HEK293 (cell line): ENCODE measurements at regions not wholly inside any gene's neighbourhood (a gene's known extent, or its start where the extent isn't known, plus 50 kb on each side); places are given as distances from the start of the nearest gene placed in this dataset.
A peak's percentile ranks its signal among the peaks of the same experiment; 100 is the strongest.

Source experiments
- CTCF ChIA-PET: fragments of 350-600 bp; formaldehyde crosslinking; extraction: SDS; loops from one replicate; lab custom pipeline; 2021; ENCODE audit warnings: antibody characterized with exemption; lab: Yijun Ruan, JAX
- POLR2A ChIA-PET: fragments of 300-600 bp; formaldehyde crosslinking; extraction: SDS; loops from one replicate; lab custom pipeline; 2020; ENCODE audit warnings: antibody characterized with exemption, inconsistent platforms; lab: Yijun Ruan, JAX
- H3K27ac ChIP-seq: fragments of 200-500 bp; sonication (Bioruptor generic); 2 replicates; pipeline ENCODE4 v1.5.1; 2014; ENCODE audit warnings: low read depth, low read length, control low read depth, inconsistent platforms; ENCODE audit errors: extremely low read depth
- H3K36me3 ChIP-seq, 2 experiments: fragments of 200-500 bp in 1 of 2; sonication (Bioruptor generic) in 1 of 2; 1 replicate in 1 of 2; 2 replicates in 1 of 2; pipeline ENCODE4 v1.5.1; 2014 to 2017; ENCODE audit warnings: inconsistent platforms in 2 of 2, low read length in 2 of 2; ENCODE audit not compliant: control insufficient read depth in 2 of 2, insufficient read depth in 1 of 2
- H3K4me1 ChIP-seq: fragments of 200-500 bp; sonication (Bioruptor generic); 2 replicates; pipeline ENCODE4 v1.5.1; 2014; ENCODE audit warnings: mild to moderate bottlenecking, low read length, inconsistent platforms; ENCODE audit not compliant: control insufficient read depth, insufficient read depth
- H3K4me3 ChIP-seq: 2 replicates; pipeline ENCODE4 v1.5.1; 2011; ENCODE audit warnings: low read depth, mild to moderate bottlenecking, control low read depth, low read length, moderate library complexity
- H3K9me3 ChIP-seq: fragments of 200-500 bp; sonication (Bioruptor generic); 2 replicates; pipeline ENCODE4 v1.5.1; 2014; ENCODE audit warnings: low read depth, low read length, inconsistent platforms; ENCODE audit not compliant: control insufficient read depth, insufficient read depth
- BCL11A ChIP-seq: fragments of 450-650 bp; formaldehyde crosslinking; IDR thresholded peaks from 2 replicates; pipeline ENCODE4 v1.5.1; 2016; ENCODE audit warnings: low read depth, missing biosample characterization, missing genetic modification characterization
- GLIS2 ChIP-seq: fragments of 450-650 bp; formaldehyde crosslinking; IDR thresholded peaks from 2 replicates; pipeline ENCODE4 v1.5.1; 2016; ENCODE audit warnings: missing biosample characterization, missing genetic modification characterization
- KLF7 ChIP-seq: fragments of 450-650 bp; formaldehyde crosslinking; IDR thresholded peaks from 2 replicates; pipeline ENCODE4 v1.5.1; 2016; ENCODE audit warnings: missing biosample characterization, missing genetic modification characterization, borderline replicate concordance
- SALL2 ChIP-seq: fragments of 450-650 bp; formaldehyde crosslinking; IDR thresholded peaks from 2 replicates; pipeline ENCODE4 v1.5.0; 2017; ENCODE audit warnings: missing biosample characterization, mild to moderate bottlenecking, missing genetic modification characterization, borderline replicate concordance
- ZEB2 ChIP-seq: fragments of 450-650 bp; formaldehyde crosslinking; IDR thresholded peaks from 2 replicates; pipeline ENCODE4 v1.5.1; 2016; ENCODE audit warnings: missing biosample characterization, missing genetic modification characterization
- ZFP41 ChIP-seq: fragments of 450-650 bp; formaldehyde crosslinking; IDR thresholded peaks from 2 replicates; pipeline ENCODE4 v1.5.1; 2016; ENCODE audit warnings: missing biosample characterization, missing genetic modification characterization, borderline replicate concordance
- ZNF211 ChIP-seq: fragments of 450-650 bp; formaldehyde crosslinking; IDR thresholded peaks from 2 replicates; pipeline ENCODE4 v1.5.1; 2016; ENCODE audit warnings: low read depth, missing biosample characterization, missing genetic modification characterization
- ZNF248 ChIP-seq: fragments of 450-650 bp; formaldehyde crosslinking; IDR thresholded peaks from 2 replicates; pipeline ENCODE4 v1.5.1; 2017; ENCODE audit warnings: missing biosample characterization, missing genetic modification characterization
- ZNF311 ChIP-seq: fragments of 450-650 bp; formaldehyde crosslinking; IDR thresholded peaks from 2 replicates; pipeline ENCODE4 v1.5.1; 2017; ENCODE audit warnings: missing biosample characterization, missing genetic modification characterization, borderline replicate concordance
- ZNF423 ChIP-seq: fragments of 450-650 bp; formaldehyde crosslinking; IDR thresholded peaks from 2 replicates; pipeline ENCODE4 v1.5.1; 2016; ENCODE audit warnings: missing biosample characterization, missing genetic modification characterization
- ZNF707 ChIP-seq: fragments of 450-650 bp; formaldehyde crosslinking; IDR thresholded peaks from 2 replicates; pipeline ENCODE4 v1.5.1; 2016; ENCODE audit warnings: missing biosample characterization, missing genetic modification characterization
- TF ChIP-seq, protein P1 (sequence below): fragments of 450-650 bp; formaldehyde crosslinking; IDR thresholded peaks from 2 replicates; pipeline ENCODE4 v1.5.1; 2017; ENCODE audit warnings: missing biosample characterization, mild to moderate bottlenecking, missing genetic modification characterization, moderate library complexity
- TF ChIP-seq, protein P2 (sequence below): fragments of 450-650 bp; formaldehyde crosslinking; IDR thresholded peaks from 2 replicates; pipeline ENCODE4 v1.5.1; 2016; ENCODE audit warnings: missing biosample characterization, missing genetic modification characterization
- TF ChIP-seq, protein P3 (sequence below): fragments of 450-650 bp; formaldehyde crosslinking; IDR thresholded peaks from 2 replicates; pipeline ENCODE4 v1.5.1; 2016; ENCODE audit warnings: missing biosample characterization, missing genetic modification characterization
- TF ChIP-seq, protein P4 (sequence below): fragments of 450-650 bp; formaldehyde crosslinking; IDR thresholded peaks from 2 replicates; pipeline ENCODE4 v1.5.1; 2016; ENCODE audit warnings: missing biosample characterization, missing genetic modification characterization, low read depth
- TF ChIP-seq, protein P5 (sequence below): fragments of 450-650 bp; formaldehyde crosslinking; IDR thresholded peaks from 2 replicates; pipeline ENCODE4 v1.5.1; 2016; ENCODE audit warnings: missing biosample characterization, missing genetic modification characterization, low read depth

DNA sequence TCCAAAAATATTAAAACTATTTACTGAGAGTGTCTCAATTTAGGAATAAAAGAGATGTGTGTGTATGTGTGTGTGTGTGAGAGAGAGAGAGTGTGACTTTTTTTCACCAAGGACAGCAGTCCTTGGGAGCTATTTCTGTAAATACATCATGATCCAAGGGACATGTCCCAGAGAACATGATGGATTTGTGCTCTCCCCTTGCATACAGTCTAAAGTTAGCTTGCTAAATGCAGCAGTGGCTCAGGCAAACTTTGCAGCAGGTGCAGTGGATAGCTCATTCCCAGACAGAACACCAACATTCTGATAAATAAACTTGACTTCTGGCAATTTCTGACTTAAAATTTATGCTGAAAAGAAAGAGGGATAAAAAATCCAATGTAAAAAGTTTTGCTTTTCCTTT is 55.4 kb upstream of the SGCD start:
- ChIA-PET POLR2A (no interaction called here), CTCF (no interaction called here)

DNA sequence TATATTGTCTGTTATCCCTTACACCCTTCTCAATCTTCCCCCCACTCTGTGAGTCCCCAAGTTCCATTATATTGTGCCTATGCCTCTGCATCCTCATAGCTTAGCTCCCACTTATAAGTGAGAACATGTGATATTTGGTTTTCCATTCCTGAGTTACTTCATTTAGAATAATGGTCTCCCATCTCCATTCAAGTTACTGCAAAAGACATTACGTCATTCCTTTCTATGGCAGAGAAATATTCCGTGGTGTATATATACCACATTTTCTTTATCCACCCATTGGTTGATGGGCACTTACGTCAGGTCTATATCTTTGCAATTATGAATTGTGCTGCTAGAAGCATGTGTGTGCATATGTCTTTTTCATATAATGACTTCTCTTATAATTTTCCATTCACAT is 54.8 kb upstream of the SGCD start:
- Histone ChIP-seq H3K4me3 (no peak overlapping the region), H3K4me1 (no peaks in the 10 kb centered on the region), H3K9me3 (no peaks in the 10 kb centered on the region), H3K36me3 (no peaks in the 10 kb centered on the region), H3K27ac (no peak overlapping the region)
- ChIA-PET POLR2A (no interaction called here), CTCF (no interaction called here)
- TF ChIP-seq, protein P1, sequence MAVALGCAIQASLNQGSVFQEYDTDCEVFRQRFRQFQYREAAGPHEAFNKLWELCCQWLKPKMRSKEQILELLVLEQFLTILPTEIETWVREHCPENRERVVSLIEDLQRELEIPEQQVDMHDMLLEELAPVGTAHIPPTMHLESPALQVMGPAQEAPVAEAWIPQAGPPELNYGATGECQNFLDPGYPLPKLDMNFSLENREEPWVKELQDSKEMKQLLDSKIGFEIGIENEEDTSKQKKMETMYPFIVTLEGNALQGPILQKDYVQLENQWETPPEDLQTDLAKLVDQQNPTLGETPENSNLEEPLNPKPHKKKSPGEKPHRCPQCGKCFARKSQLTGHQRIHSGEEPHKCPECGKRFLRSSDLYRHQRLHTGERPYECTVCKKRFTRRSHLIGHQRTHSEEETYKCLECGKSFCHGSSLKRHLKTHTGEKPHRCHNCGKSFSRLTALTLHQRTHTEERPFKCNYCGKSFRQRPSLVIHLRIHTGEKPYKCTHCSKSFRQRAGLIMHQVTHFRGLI (tag by site-specific recombination): no peak
- TF ChIP-seq, protein P2, sequence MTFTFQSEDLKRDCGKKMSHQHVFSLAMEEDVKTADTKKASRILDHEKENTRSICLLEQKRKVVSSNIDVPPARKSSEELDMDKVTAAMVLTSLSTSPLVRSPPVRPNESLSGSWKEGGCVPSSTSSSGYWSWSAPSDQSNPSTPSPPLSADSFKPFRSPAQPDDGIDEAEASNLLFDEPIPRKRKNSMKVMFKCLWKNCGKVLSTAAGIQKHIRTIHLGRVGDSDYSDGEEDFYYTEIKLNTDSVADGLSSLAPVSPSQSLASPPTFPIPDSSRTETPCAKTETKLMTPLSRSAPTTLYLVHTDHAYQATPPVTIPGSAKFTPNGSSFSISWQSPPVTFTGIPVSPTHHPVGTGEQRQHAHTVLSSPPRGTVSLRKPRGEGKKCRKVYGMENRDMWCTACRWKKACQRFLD (tag by site-specific recombination): no peak
- TF ChIP-seq, protein P3, sequence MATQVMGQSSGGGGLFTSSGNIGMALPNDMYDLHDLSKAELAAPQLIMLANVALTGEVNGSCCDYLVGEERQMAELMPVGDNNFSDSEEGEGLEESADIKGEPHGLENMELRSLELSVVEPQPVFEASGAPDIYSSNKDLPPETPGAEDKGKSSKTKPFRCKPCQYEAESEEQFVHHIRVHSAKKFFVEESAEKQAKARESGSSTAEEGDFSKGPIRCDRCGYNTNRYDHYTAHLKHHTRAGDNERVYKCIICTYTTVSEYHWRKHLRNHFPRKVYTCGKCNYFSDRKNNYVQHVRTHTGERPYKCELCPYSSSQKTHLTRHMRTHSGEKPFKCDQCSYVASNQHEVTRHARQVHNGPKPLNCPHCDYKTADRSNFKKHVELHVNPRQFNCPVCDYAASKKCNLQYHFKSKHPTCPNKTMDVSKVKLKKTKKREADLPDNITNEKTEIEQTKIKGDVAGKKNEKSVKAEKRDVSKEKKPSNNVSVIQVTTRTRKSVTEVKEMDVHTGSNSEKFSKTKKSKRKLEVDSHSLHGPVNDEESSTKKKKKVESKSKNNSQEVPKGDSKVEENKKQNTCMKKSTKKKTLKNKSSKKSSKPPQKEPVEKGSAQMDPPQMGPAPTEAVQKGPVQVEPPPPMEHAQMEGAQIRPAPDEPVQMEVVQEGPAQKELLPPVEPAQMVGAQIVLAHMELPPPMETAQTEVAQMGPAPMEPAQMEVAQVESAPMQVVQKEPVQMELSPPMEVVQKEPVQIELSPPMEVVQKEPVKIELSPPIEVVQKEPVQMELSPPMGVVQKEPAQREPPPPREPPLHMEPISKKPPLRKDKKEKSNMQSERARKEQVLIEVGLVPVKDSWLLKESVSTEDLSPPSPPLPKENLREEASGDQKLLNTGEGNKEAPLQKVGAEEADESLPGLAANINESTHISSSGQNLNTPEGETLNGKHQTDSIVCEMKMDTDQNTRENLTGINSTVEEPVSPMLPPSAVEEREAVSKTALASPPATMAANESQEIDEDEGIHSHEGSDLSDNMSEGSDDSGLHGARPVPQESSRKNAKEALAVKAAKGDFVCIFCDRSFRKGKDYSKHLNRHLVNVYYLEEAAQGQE: no peak
- TF ChIP-seq ZNF311 (tag by site-specific recombination): no peak
- no peak for TF ChIP-seq ZNF707 (tag by site-specific recombination)
- TF ChIP-seq, protein P4, sequence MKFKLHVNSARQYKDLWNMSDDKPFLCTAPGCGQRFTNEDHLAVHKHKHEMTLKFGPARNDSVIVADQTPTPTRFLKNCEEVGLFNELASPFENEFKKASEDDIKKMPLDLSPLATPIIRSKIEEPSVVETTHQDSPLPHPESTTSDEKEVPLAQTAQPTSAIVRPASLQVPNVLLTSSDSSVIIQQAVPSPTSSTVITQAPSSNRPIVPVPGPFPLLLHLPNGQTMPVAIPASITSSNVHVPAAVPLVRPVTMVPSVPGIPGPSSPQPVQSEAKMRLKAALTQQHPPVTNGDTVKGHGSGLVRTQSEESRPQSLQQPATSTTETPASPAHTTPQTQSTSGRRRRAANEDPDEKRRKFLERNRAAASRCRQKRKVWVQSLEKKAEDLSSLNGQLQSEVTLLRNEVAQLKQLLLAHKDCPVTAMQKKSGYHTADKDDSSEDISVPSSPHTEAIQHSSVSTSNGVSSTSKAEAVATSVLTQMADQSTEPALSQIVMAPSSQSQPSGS: peak; percentile 59; the same call in 1 of the 2 replicates
- TF ChIP-seq, protein P5, sequence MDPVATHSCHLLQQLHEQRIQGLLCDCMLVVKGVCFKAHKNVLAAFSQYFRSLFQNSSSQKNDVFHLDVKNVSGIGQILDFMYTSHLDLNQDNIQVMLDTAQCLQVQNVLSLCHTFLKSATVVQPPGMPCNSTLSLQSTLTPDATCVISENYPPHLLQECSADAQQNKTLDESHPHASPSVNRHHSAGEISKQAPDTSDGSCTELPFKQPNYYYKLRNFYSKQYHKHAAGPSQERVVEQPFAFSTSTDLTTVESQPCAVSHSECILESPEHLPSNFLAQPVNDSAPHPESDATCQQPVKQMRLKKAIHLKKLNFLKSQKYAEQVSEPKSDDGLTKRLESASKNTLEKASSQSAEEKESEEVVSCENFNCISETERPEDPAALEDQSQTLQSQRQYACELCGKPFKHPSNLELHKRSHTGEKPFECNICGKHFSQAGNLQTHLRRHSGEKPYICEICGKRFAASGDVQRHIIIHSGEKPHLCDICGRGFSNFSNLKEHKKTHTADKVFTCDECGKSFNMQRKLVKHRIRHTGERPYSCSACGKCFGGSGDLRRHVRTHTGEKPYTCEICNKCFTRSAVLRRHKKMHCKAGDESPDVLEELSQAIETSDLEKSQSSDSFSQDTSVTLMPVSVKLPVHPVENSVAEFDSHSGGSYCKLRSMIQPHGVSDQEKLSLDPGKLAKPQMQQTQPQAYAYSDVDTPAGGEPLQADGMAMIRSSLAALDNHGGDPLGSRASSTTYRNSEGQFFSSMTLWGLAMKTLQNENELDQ (tag by site-specific recombination): no peak
- no peak for TF ChIP-seq ZFP41 (tag by site-specific recombination)
- no peak for TF ChIP-seq ZEB2 (tag by site-specific recombination)

More for the DNA sequence above, 55.4 kb upstream of the SGCD start:
- Histone ChIP-seq H3K4me3 (no peak overlapping the region), H3K4me1 (no peaks in the 10 kb centered on the region), H3K27ac (no peak overlapping the region), H3K36me3 (no peaks in the 10 kb centered on the region), H3K9me3 (no peaks in the 10 kb centered on the region)
- TF ChIP-seq SALL2 (tag by site-specific recombination) (no peak), ZNF248 (tag by site-specific recombination) (no peak), GLIS2 (tag by site-specific recombination) (no peak), BCL11A (tag by site-specific recombination) (no peak), ZNF423 (tag by site-specific recombination) (no peak), ZNF211 (tag by site-specific recombination) (no peak), KLF7 (tag by site-specific recombination) (no peak)
